Right ventricle myocardium superior (tissue), 1 donor: ENCODE measurements at regions not wholly inside any gene's neighbourhood (a gene's known extent, or its start where the extent isn't known, plus 50 kb on each side); places are given as distances from the start of the nearest gene placed in this dataset.

Experiments
- ATAC-seq: fragments of 200-7000 bp; cut with Tn5 transposase; one replicate; pipeline ENCODE4 v1.9.1; 2020; ENCODE audit warnings: mild to moderate bottlenecking; ENCODE audit not compliant: poor library complexity
- DNase-seq: peaks from one replicate; pipeline ENCODE4 v3.0.0-alpha.2; 2020
- intact Hi-C: fragments of 100-400 bp; cut with DNase I; formaldehyde crosslinking; loops from one replicate; pipeline ENCODE4 v1.11.2; 2022
- donor health status: DM: no; HTN: yes; CAD: no; lungs with severe emphysema.

- intact Hi-C loops, result no loop called here
- DNase-seq, result no peak
- ATAC-seq, result no peak
These were observed 375.5 kb downstream of the ZNF521 start for GRCh38 chr18:24976502-24976901.

DNA sequence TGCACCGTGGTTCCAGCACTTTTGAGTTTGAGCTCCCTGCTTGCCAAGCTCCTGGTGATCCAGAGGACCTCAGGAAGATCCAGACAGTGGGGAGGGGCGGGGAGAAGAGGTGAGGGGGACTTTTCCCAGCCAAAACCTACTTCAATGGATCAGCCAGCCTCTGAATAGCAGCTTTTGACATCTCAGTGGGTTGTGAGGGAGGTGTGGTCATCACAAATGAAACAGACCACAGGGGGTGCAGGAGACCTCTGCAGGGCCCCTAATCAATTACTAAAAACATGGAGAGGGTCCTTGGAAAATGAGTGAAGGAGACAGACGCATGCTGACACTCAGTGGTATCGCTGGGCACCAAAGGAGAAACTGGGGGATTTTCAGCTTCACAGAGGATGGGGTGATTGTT lies 372.7 kb downstream of the ZNF521 start:
- intact Hi-C loops, result no loop called here
- no peak for DNase-seq
- no peak for ATAC-seq

DNA sequence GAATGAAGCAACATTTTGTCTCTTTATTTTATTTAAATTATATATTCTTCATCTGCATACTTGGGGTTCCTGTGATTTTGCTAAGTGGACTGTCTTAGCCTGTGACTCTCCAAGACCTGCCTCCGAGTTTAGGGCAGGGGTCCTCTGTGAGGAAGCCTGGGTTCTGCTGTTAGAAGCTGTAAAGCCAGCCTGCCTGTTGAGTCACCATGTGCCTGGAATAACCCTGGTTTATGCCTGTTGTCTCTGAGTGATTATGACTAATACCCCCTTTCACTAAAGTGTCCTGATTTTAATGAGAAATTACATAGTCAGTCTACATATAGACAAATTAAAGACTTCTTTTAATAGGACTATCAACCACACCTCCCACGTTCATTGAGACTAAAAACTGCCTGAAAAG lies 369.1 kb downstream of the ZNF521 start:
- intact Hi-C loops, result no loop called here
- ATAC-seq, result no peak
- no peak for DNase-seq

- intact Hi-C loops, result no loop called here
- no peak for DNase-seq
- no peak for ATAC-seq
These were observed 368.3 kb downstream of the ZNF521 start for GRCh38 chr18:24983566-24984139.

GRCh38 chr18:24985586-24985985 lies 366.4 kb downstream of the ZNF521 start:
- no peak for ATAC-seq
- intact Hi-C loops, result no loop called here
- DNase-seq, result no peak

- ATAC-seq (no peak), DNase-seq (no peak)
- intact Hi-C loops, result no loop called here
These were observed 365.2 kb downstream of the ZNF521 start for GRCh38 chr18:24986666-24987302.

DNA sequence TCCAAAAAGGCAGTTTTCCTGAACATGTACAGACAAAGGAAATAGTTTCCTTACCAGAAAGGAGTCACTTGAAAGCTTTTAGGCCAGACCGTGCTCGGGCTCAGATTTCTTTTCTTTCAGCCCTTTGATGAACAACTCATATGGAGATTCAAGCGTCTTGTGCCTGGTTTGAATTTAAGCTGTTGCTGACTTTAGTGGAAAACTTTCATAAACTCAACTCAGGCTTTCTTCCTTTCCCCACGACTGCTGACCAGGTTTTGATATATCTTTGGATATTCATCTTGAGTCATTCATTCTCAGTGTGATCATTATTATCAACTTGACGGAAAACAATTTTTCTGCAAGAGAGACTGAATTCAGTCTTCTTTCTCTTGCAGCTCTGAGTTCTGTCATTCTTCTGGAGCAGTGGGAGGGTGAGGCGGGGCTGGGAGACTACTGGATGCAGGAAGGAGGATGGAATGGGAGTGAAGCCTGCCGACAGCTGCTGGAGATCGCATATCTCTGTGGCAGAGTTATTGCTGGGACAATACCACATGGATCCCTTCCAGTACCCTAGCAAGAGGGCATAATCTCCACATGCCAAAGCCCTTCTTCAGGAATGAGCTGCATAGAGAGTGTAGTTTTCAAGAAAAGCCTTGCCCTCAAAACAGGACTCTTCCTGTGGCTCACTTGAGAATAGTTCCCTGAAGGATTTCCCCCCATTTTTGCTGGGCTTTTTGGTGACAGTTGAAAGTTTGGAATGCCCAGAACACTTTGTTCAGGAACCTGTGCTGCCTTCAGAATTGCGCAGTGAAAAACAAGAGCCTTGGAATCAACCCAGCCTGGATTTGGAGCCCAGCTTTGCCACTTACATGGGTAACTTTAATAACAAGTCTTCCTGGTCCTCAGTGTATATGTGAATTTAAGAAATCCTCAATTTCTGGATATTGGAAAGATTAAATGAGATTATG lies 364.4 kb downstream of the ZNF521 start:
- ATAC-seq (peak; percentile 81), DNase-seq (peak; percentile 68)
- intact Hi-C loops, result no loop called here

DNA sequence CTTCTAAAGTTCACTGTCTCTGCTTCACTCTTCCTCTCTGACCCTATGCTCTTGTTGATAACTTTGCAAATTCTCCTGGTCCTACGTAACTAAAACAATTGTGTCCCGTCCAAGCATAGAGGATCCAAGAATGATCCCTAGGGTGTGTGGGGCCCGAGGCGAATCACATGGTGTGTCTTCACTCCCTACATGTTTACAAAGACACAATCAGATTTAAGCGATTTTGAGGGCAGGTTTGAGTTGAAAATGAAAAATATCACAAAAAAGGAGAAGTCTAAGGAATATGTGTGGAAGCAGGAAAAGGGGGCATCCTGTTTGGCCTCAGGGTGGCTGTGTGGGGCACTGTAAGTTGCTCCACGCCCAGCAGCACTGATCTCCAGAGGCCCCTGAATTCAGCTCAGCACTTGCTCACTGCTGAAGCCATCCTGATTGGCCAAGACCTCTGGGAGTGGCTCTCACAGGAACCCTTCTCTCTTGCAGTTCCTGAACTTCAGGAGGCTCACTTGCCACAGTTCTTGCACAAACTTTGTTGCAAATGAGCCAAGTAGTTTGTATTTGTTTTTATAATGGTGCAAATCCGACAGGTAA lies 363.6 kb downstream of the ZNF521 start:
- DNase-seq (peak; percentile 65), ATAC-seq (peak; percentile 82)
- intact Hi-C loops, result no loop called here

DNA sequence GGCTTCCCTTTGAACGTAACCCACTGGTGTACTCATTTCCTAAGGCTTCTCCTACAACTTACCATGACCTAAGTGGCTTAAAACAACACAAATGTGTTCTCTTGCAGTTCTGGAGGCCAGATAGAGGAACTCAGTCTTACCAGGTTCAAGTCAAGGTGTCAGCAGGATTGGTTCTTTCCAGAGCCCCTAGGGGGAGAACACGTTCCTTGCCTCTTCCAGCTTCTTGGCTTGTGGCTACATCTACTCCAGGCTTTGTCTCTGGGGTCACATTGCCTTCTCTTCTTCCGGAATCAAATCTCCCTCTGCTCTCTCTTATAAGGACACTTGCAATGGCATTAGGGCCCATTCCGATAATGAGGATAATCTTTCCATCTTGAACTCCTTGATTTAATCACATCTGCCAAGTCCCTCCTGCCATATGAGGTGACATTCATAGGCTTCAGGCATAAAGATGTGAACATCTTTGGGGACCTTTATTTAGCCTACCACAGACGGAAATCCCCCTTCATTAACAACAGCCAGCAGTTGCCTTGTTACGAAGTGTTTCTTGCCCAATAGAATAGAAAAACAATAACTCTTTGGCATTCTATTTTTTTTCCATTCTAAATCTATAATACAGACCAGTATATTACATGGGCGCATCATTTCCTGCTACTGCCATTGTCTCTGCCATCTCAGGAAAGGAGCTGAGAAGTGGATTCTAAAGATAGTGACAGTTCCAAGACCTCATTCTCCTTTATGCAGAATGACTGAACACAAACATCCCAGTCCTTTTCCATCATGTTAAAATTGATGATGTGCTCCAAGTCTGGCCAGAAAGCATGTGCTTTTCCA lies 362.0 kb downstream of the ZNF521 start:
- no peak for ATAC-seq
- intact Hi-C loops, result no loop called here

GRCh38 chr18:24990671-24991134 lies 361.3 kb downstream of the ZNF521 start:
- intact Hi-C loops, result no loop called here
- DNase-seq (no peak), ATAC-seq (no peak)

More for the DNA sequence above, 362.0 kb downstream of the ZNF521 start:
- DNase-seq, result no peak

DNA sequence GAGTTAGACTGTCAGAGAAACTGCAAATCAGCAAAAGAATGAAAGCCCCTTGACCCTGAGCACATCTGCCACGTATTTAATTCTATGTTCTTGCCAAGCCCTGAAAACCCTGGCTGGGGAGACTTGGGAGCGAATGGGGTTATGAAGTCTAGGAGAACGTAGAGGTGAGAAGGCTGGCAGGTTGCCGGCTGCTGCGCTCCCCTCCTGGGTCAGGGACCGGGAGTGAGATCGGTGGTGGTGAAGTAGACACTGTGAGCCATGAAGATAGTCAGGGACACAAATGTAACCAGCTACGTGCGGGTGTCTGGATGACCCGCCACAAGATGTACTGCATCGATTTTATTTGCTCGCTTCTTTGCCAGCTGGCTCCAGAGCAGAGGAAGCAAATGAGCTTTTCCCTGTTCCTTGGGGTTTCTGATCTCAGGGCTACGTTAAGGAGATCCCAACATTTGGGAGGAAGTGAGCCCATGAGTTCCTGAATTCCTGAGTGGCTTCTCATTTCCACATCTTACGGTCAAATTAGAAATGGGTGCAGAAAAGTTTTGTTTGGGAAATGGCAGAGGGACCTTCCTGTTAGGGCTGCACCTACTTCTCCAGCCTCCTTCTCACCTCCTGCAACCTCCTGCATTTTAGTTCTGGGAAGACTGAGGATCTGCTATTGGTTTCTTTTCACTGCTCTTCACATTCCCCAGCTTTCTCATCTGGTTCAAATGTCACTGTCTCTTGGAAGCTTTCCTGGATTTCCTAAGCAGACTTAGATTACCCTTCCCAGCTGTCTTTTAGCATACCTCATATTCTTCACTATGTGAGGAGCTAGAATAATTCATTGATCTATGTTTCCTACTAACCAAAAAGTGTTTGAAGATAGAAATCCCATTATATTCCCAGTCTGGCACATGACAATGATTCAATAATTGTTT lies 360.6 kb downstream of the ZNF521 start:
- intact Hi-C loops, result no loop called here
- ATAC-seq (no peak), DNase-seq (peak; percentile 47)

- ATAC-seq (no peak), DNase-seq (no peak)
- intact Hi-C loops, result no loop called here
These were observed 359.5 kb downstream of the ZNF521 start for GRCh38 chr18:24992491-24992890.

DNA sequence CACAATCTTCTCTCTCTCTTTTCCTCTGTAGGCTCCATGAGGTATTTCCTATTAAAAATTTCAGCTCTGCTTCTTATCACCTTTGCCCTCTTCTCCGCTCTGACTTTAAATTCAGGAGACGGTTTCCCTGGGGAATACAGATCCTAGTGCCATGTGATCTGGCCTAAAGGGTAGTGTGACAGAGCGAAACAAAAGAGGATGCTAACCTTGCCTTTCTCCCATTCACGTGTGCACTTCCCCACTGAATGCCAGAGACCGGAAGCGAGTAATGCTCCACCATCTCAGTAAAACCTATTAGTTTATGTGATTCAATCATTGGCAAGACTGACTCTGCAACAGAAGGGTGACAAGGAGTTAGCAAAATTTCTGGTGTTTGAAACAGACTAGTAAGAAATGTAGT lies 358.3 kb downstream of the ZNF521 start:
- intact Hi-C loops, result no loop called here
- ATAC-seq (no peak), DNase-seq (no peak)

DNA sequence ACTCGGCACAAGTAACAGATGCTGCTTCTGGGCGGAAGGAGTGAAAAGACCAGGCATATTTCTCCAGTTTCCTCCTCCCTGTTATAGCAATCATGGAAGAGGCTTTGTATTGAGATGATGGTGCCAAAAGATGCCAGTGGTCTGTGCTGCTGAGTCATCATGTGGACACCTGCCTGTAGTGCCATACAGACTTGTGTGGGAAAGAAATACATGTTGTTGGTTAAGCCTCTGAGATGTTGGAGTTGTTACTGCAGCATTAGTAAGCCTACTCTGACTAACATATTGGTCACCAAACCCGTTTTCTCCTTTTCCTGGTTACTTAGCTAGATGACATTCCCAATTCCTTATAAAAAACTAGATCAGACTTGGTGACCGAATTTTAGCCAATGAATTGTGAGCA lies 356.9 kb downstream of the ZNF521 start:
- intact Hi-C loops, result no loop called here

GRCh38 chr18:24995755-24996154 lies 356.2 kb downstream of the ZNF521 start:
- DNase-seq, result no peak
- intact Hi-C loops, result no loop called here
- ATAC-seq, result no peak

More for the DNA sequence above, 356.9 kb downstream of the ZNF521 start:
- ATAC-seq (no peak), DNase-seq (no peak)

DNA sequence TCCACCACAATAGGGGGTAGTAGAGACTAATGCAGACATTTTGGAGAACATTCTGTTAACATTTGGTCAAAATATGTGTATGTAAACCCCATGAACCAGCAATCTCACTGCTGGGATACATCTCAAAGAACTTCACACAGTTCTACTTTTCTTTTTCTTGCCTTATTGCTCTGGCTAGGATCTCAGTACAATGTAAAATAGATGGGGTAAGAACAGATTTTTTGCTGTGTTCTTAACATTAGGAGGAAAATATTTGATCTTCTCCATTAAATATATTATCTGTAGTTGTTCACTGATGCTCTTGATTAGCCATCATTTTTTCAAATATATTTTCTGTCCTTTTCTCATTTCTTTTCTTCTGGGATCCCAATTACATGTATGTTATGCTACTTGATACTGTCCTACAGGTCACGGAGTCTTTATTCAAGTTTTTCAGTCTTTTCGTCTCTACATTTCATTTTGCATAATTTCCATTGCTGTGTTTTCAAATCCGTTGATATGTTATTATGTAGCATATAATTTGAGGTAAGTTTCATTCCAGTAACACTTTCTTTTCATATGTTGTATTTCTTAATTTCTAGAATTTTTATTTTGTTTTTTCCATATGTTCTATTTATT lies 352.2 kb downstream of the ZNF521 start:
- no peak for ATAC-seq
- intact Hi-C loops, result no loop called here
- DNase-seq, result no peak

- intact Hi-C loops, result no loop called here
- ATAC-seq, result no peak
- DNase-seq, result no peak
These were observed 350.2 kb downstream of the ZNF521 start for GRCh38 chr18:25001803-25002202.
